HCT116 (cell line): ENCODE measurements at regions not wholly inside any gene's neighbourhood (a gene's known extent, or its start where the extent isn't known, plus 50 kb on each side); places are given as distances from the start of the nearest gene placed in this dataset.
"Not testable (repeated sequence)": the region's sequence is repeated elsewhere in the genome, so short reads cannot be mapped to it uniquely, and the experiment has no call there.

ENCODE experiments used
- CBX3 ChIP-seq: IDR thresholded peaks from 2 replicates; pipeline ENCODE4 v1.6.1; 2012; ENCODE audit warnings: low read depth
- CEBPB ChIP-seq: IDR thresholded peaks from 2 replicates; pipeline ENCODE4 v1.6.1; 2012; ENCODE audit warnings: low read depth
- EGR1 ChIP-seq: IDR thresholded peaks from 2 replicates; pipeline ENCODE4 v1.6.1; 2012; ENCODE audit warnings: low read depth
- ELF1 ChIP-seq: IDR thresholded peaks from 2 replicates; pipeline ENCODE4 v1.6.1; 2012; ENCODE audit warnings: low read depth, borderline replicate concordance
- EZH2 ChIP-seq: fragments of 200-600 bp; sonication (generic); IDR thresholded peaks from 2 replicates; pipeline ENCODE4 v1.6.1; 2017; ENCODE audit warnings: antibody characterized with exemption, mixed run types
- EZH2phosphoT487 ChIP-seq: fragments of 200-600 bp; IDR thresholded peaks from 2 replicates; pipeline ENCODE4 v1.6.1; 2018; ENCODE audit warnings: antibody characterized with exemption, borderline replicate concordance
- POLR2A ChIP-seq: IDR thresholded peaks from 2 replicates; pipeline ENCODE4 v1.7.0; 2011; ENCODE audit warnings: borderline replicate concordance; ENCODE audit not compliant: insufficient read depth, insufficient read length; ENCODE audit errors: extremely low read depth
- POLR2AphosphoS5 ChIP-seq: IDR thresholded peaks from 2 replicates; pipeline ENCODE4 v1.6.1; 2011; ENCODE audit warnings: mild to moderate bottlenecking, low read depth, low read length, moderate library complexity
- RAD21 ChIP-seq: IDR thresholded peaks from 2 replicates; pipeline ENCODE4 v1.6.1; 2012; ENCODE audit warnings: low read depth, mild to moderate bottlenecking
- SRF ChIP-seq: IDR thresholded peaks from 2 replicates; pipeline ENCODE4 v1.6.1; 2012; ENCODE audit warnings: low read depth
- TCF7L2 ChIP-seq: IDR thresholded peaks from 2 replicates; pipeline ENCODE4 v1.7.0; 2011; ENCODE audit warnings: borderline replicate concordance, inconsistent platforms; ENCODE audit not compliant: insufficient read depth, insufficient read length; ENCODE audit errors: extremely low read depth
- ZNF274 ChIP-seq: fragments of 200-500 bp; sonication (Bioruptor generic); IDR thresholded peaks from 2 replicates; pipeline ENCODE4 v1.6.1; 2014; ENCODE audit warnings: mild to moderate bottlenecking, low read depth, low read length, inconsistent platforms
- TF ChIP-seq, protein P1 (sequence below), 3 experiments: fragments of 200-600 bp in 1 of 3; sonication (generic) in 1 of 3; IDR thresholded peaks in 2 of 3; conservative IDR thresholded peaks in 1 of 3; 2 replicates each; pipeline ENCODE4 v1.5.1; 2012 to 2017; ENCODE audit warnings: low read depth in 2 of 3, low read length in 2 of 3, antibody characterized with exemption in 1 of 3, borderline replicate concordance in 1 of 3, control low read depth in 1 of 3, mild to moderate bottlenecking in 1 of 3, mixed read lengths in 1 of 3, mixed run types in 1 of 3, moderate library complexity in 1 of 3; ENCODE audit not compliant: insufficient read depth in 1 of 3
- TF ChIP-seq, protein P2 (sequence below): IDR thresholded peaks from 2 replicates; pipeline ENCODE4 v1.6.1; 2012; ENCODE audit warnings: low read depth

DNA sequence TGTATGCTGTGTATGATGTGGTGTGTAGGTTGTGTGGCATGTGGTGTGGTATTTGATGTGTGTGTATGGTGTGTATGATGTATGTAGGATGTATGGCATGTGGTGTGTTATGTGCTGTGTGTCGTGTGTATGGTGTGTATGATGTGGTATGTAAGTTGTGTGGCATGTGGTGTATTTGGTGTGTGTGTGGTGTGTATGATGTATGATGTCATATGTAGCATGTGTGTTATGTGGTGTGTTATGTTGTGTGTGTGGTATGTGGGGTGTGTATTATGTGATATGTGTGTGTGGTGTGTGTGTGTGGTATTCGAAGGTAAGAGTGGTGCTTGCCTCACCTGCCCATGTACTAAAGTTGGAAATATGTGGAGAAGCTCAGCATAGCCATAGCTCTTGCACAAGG lies 130.2 kb downstream of the ATP6V0E2 start:
- not testable (repeated sequence) for TF ChIP-seq EZH2phosphoT487, CEBPB, ELF1, POLR2A, SRF, EZH2, POLR2AphosphoS5, EGR1, TCF7L2, RAD21, ZNF274, CBX3
- TF ChIP-seq, protein P1, sequence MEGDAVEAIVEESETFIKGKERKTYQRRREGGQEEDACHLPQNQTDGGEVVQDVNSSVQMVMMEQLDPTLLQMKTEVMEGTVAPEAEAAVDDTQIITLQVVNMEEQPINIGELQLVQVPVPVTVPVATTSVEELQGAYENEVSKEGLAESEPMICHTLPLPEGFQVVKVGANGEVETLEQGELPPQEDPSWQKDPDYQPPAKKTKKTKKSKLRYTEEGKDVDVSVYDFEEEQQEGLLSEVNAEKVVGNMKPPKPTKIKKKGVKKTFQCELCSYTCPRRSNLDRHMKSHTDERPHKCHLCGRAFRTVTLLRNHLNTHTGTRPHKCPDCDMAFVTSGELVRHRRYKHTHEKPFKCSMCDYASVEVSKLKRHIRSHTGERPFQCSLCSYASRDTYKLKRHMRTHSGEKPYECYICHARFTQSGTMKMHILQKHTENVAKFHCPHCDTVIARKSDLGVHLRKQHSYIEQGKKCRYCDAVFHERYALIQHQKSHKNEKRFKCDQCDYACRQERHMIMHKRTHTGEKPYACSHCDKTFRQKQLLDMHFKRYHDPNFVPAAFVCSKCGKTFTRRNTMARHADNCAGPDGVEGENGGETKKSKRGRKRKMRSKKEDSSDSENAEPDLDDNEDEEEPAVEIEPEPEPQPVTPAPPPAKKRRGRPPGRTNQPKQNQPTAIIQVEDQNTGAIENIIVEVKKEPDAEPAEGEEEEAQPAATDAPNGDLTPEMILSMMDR (IDR thresholded peaks at IDR 0.05 in 2 of 3, conservative IDR thresholded peaks at IDR 0.05 in 1 of 3; ENCODE audit: borderline replicate concordance in 1 of 3, insufficient read depth in 1 of 3, low read depth in 2 of 3, low read length in 2 of 3), result not testable (repeated sequence)
- TF ChIP-seq, protein P2, sequence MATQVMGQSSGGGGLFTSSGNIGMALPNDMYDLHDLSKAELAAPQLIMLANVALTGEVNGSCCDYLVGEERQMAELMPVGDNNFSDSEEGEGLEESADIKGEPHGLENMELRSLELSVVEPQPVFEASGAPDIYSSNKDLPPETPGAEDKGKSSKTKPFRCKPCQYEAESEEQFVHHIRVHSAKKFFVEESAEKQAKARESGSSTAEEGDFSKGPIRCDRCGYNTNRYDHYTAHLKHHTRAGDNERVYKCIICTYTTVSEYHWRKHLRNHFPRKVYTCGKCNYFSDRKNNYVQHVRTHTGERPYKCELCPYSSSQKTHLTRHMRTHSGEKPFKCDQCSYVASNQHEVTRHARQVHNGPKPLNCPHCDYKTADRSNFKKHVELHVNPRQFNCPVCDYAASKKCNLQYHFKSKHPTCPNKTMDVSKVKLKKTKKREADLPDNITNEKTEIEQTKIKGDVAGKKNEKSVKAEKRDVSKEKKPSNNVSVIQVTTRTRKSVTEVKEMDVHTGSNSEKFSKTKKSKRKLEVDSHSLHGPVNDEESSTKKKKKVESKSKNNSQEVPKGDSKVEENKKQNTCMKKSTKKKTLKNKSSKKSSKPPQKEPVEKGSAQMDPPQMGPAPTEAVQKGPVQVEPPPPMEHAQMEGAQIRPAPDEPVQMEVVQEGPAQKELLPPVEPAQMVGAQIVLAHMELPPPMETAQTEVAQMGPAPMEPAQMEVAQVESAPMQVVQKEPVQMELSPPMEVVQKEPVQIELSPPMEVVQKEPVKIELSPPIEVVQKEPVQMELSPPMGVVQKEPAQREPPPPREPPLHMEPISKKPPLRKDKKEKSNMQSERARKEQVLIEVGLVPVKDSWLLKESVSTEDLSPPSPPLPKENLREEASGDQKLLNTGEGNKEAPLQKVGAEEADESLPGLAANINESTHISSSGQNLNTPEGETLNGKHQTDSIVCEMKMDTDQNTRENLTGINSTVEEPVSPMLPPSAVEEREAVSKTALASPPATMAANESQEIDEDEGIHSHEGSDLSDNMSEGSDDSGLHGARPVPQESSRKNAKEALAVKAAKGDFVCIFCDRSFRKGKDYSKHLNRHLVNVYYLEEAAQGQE, result not testable (repeated sequence)
